Gastroesophageal sphincter (tissue), 4 donors: ENCODE measurements at regions not wholly inside any gene's neighbourhood (a gene's known extent, or its start where the extent isn't known, plus 50 kb on each side); places are given as distances from the start of the nearest gene placed in this dataset.

ENCODE experiments used
- ATAC-seq: fragments of 150-250 bp; one replicate; pipeline ENCODE4 v1.9.1; 2016; ENCODE audit warnings: mild to moderate bottlenecking, moderate library complexity
- H3K27ac ChIP-seq, 4 donors: fragments of 200-600 bp; sonication (generic) in 3 of 4; 1 replicate in 3 of 4; 2 replicates in 1 of 4; pipeline ENCODE4 v1.5.1; 2016 to 2019
- H3K27me3 ChIP-seq: fragments of 200-600 bp; sonication (generic); one replicate; pipeline ENCODE4 v1.5.1; 2019
- H3K36me3 ChIP-seq, 2 donors: fragments of 200-600 bp; sonication (generic); one replicate each; pipeline ENCODE4 v1.5.1; 2019; ENCODE audit warnings: control low read depth in 1 of 2
- H3K4me1 ChIP-seq, 3 donors: fragments of 200-600 bp; sonication (generic); 1 replicate in 2 of 3; 2 replicates in 1 of 3; pipeline ENCODE4 v1.5.1; 2016 to 2019; ENCODE audit warnings: control low read depth in 2 of 3
- H3K4me3 ChIP-seq, 2 donors: fragments of 200-600 bp; sonication (generic); one replicate each; pipeline ENCODE4 v1.5.1; 2019; ENCODE audit warnings: mild to moderate bottlenecking in 1 of 2, moderate library complexity in 1 of 2
- H3K9me3 ChIP-seq, 3 donors: fragments of 200-600 bp; sonication (generic); one replicate each; pipeline ENCODE4 v1.5.1; 2017 to 2019; ENCODE audit warnings: control low read depth in 2 of 3
- CTCF ChIP-seq, 4 experiments: fragments of 200-600 bp in 2 of 4; fragments of 450-650 bp in 2 of 4; sonication (generic) in 1 of 4; IDR thresholded peaks; one replicate each; pipeline ENCODE4 v1.5.1; 2017 to 2019; ENCODE audit warnings: antibody characterized with exemption in 4 of 4, mild to moderate bottlenecking in 2 of 4, moderate library complexity in 2 of 4
- EP300 ChIP-seq: sonication (generic); formaldehyde crosslinking; IDR thresholded peaks from one replicate; pipeline ENCODE4 v1.6.1; 2017; ENCODE audit warnings: antibody characterized with exemption, mild to moderate bottlenecking
- POLR2A ChIP-seq, 2 donors: fragments of 450-650 bp; IDR thresholded peaks; one replicate each; pipeline ENCODE4 v1.6.1; 2017; ENCODE audit warnings: antibody characterized with exemption in 2 of 2, mild to moderate bottlenecking in 2 of 2, moderate library complexity in 1 of 2
- POLR2AphosphoS5 ChIP-seq: sonication (generic); formaldehyde crosslinking; IDR thresholded peaks from one replicate; pipeline ENCODE4 v1.6.1; 2017; ENCODE audit warnings: antibody characterized with exemption
- WGBS, 2 donors: methylation state at CpG; one replicate each; pipeline ENCODE4 v1.1.5; 2018; ENCODE audit warnings: low coverage in 1 of 2; 5-methylcytosine and 5-hydroxymethylcytosine counted together

DNA sequence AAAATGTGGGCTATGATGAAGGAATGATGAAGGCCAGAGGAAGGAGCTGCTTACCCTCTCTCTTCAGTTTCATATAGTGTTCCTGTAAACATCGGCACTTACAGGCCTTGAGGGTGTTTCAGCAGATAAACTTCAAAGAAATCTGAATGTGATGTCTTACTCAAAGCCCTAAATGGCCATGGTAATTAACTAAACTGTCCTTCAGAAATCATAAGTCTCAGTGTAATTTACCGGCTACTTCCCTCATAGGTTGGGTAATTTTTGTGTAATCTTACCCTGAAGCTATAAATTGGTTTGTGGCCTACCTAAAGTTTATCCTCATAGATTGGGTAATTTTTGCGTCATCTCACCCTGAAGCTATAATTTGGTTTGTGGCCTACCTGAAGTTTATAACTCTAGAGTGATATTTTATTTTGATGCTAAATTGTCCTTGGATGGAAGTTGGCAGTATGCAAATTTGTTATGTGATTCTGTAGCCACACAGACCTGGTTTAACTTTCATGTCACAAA, 2700.3 kb downstream of the ARAP2 start:
- no peaks in the 10 kb centered on the region for H3K27me3 ChIP-seq
- H3K4me1 ChIP-seq = no peaks in the 10 kb centered on the region
- H3K36me3 ChIP-seq = no peaks in the 10 kb centered on the region
- peaks cover 0 to 12% (median 0%) of the 10 kb centered on the region in 3 donors for H3K9me3 ChIP-seq
- H3K27ac ChIP-seq = no peak overlapping the region
- no peak for TF ChIP-seq POLR2A (IDR thresholded peaks at IDR 0.05)
- TF ChIP-seq POLR2AphosphoS5 = no peak
- no peak for TF ChIP-seq CTCF (IDR thresholded peaks at IDR 0.05)
- no peak for TF ChIP-seq EP300
- no peak overlapping the region for H3K4me3 ChIP-seq
- no peak for ATAC-seq
- 88 to 89% methylated on average over 2 to 3 of the region's 3 CpGs for WGBS, 2 donors

- H3K4me3 ChIP-seq = no peak overlapping the region
- H3K27me3 ChIP-seq = no peaks in the 10 kb centered on the region
- H3K27ac ChIP-seq = no peak overlapping the region
- H3K36me3 ChIP-seq = no peaks in the 10 kb centered on the region
- no peak for ATAC-seq
- peaks cover 0 to 5% (median 0%) of the 10 kb centered on the region in 3 donors for H3K9me3 ChIP-seq
- no peaks in the 10 kb centered on the region for H3K4me1 ChIP-seq
- 64 to 67% methylated on average over 2 to 3 of the region's 3 CpGs for WGBS, 2 donors
- TF ChIP-seq CTCF (IDR thresholded peaks at IDR 0.05) (no peak), POLR2A (IDR thresholded peaks at IDR 0.05) (no peak), EP300 (no peak), POLR2AphosphoS5 (no peak)
Observed at GRCh38 chr4:33551244-33551643, 2693.1 kb downstream of the ARAP2 start.

DNA sequence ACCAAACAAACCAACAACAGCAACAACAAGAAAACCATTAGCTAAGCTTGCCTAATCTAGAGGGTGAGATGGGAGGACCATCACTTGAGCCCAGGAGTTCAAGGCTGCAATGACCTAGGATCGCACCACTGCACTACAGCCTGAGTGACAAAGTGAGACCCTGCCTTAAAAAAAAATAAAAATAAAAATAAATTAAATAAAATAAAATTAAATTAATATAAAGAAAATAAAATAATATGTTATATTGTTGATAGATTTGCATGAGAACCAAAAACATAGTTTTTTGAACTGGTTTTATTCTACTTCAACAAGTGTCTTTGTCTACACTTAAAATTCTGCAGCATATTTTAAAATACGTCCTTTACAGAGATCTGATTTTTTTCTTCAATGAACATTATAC, 2683.1 kb downstream of the ARAP2 start:
- H3K36me3 ChIP-seq = no peaks in the 10 kb centered on the region

DNA sequence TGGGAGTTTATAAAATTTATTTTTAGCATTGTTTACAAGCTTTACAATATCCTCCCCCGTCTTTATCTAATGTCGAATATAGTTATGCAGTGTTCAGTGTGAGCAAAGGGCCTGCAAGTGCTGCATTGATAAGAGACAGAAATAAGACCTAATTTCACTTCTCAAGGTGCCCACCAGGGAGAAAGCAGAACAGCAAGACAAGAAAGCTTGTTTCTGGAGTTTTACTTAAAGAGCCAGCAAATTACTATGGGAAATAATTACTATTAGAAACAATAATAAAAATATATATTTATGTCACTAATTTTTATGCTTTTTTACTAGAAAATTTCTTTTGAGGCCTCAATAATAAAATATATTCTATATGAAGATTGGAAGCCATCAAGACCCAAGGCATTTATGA, 2677.7 kb downstream of the ARAP2 start:
- no peaks in the 10 kb centered on the region for H3K36me3 ChIP-seq
- H3K4me1 ChIP-seq = no peaks in the 10 kb centered on the region
- no peak overlapping the region for H3K27ac ChIP-seq
- WGBS, 2 donors = 67 to 100% methylated on average over 1 to 2 of the region's 2 CpGs
- no peak for ATAC-seq
- H3K27me3 ChIP-seq = no peaks in the 10 kb centered on the region
- no peaks in the 10 kb centered on the region for H3K9me3 ChIP-seq
- H3K4me3 ChIP-seq = no peak overlapping the region
- TF ChIP-seq EP300 (no peak), CTCF (IDR thresholded peaks at IDR 0.05) (no peak), POLR2AphosphoS5 (no peak)

More for the DNA sequence above, 2683.1 kb downstream of the ARAP2 start:
- Histone ChIP-seq H3K4me3 (no peak overlapping the region), H3K9me3 (no peaks in the 10 kb centered on the region), H3K27me3 (no peaks in the 10 kb centered on the region), H3K27ac (no peak overlapping the region), H3K4me1 (no peaks in the 10 kb centered on the region)
- TF ChIP-seq POLR2A (IDR thresholded peaks at IDR 0.05) = no peak
- no peak for TF ChIP-seq CTCF (IDR thresholded peaks at IDR 0.05)
- TF ChIP-seq EP300 = no peak
- TF ChIP-seq POLR2AphosphoS5 = no peak
- no peak for ATAC-seq
- 75 to 88% methylated on average over 1 to 2 of the region's 2 CpGs for WGBS, 2 donors

- no peaks in the 10 kb centered on the region for H3K27me3 ChIP-seq
- TF ChIP-seq EP300 = no peak
- TF ChIP-seq POLR2A (IDR thresholded peaks at IDR 0.05) = no peak
- no peaks in the 10 kb centered on the region for H3K4me1 ChIP-seq
- no peaks in the 10 kb centered on the region for H3K9me3 ChIP-seq
- H3K4me3 ChIP-seq = no peak overlapping the region
- H3K36me3 ChIP-seq = no peaks in the 10 kb centered on the region
- 82 to 93% methylated on average over 3 to 6 of the region's 6 CpGs for WGBS, 2 donors
- no peak overlapping the region for H3K27ac ChIP-seq
- ATAC-seq = no peak
Observed at GRCh38 chr4:33577791-33578190, 2666.5 kb downstream of the ARAP2 start.
